CD4-positive, alpha-beta T cell (primary cell): ENCODE measurements at regions not wholly inside any gene's neighbourhood (a gene's known extent, or its start where the extent isn't known, plus 50 kb on each side); places are given as distances from the start of the nearest gene placed in this dataset.

Experiments
- ATAC-seq: fragments of 200-7000 bp; cut with Tn5 transposase; one replicate; pipeline ENCODE4 v1.10.0; 2022; ENCODE audit warnings: mild to moderate bottlenecking; ENCODE audit not compliant: poor library complexity
- CTCF ChIA-PET: fragments of 350-600 bp; sonication (Branson Sonifier 250); formaldehyde crosslinking; loops from one replicate; lab custom pipeline; 2021; ENCODE audit warnings: antibody characterized with exemption, inconsistent platforms; lab: Charles Lee
- POLR2A ChIA-PET: fragments of 350-600 bp; sonication (Branson Sonifier 250); formaldehyde crosslinking; loops from one replicate; lab custom pipeline; 2021; ENCODE audit warnings: antibody characterized with exemption, inconsistent platforms; lab: Charles Lee
- DNase-seq, 14 experiments: peaks; one replicate each; pipeline ENCODE4 v3.0.0-alpha.2; 2013 to 2020; ENCODE audit warnings: mixed read lengths in 2 of 14
- H3K27ac ChIP-seq, 2 donors: one replicate each; pipeline versions ENCODE4 v1.5.1 to v1.7.0; 2013; ENCODE audit warnings: low read length in 2 of 2, low read depth in 1 of 2, mild to moderate bottlenecking in 1 of 2
- H3K27me3 ChIP-seq, 2 experiments: 1 replicate in 1 of 2; 2 replicates in 1 of 2; pipeline versions ENCODE4 v1.6.1 to v1.7.0; 2013; ENCODE audit warnings: low read length in 2 of 2, control low read depth in 1 of 2, mild to moderate bottlenecking in 1 of 2, moderate library complexity in 1 of 2; ENCODE audit not compliant: insufficient read depth in 2 of 2, control insufficient read depth in 1 of 2
- H3K36me3 ChIP-seq: one replicate; pipeline ENCODE4 v1.6.1; 2013; ENCODE audit warnings: low read length, control low read depth; ENCODE audit not compliant: insufficient read depth
- H3K4me1 ChIP-seq: one replicate; pipeline ENCODE4 v1.6.1; 2013; ENCODE audit warnings: low read length, control low read depth; ENCODE audit not compliant: insufficient read depth
- H3K4me3 ChIP-seq: one replicate; pipeline ENCODE4 v1.5.1; 2013; ENCODE audit warnings: mild to moderate bottlenecking, low read length, moderate library complexity
- H3K9me3 ChIP-seq, 2 experiments: 1 replicate in 1 of 2; 2 replicates in 1 of 2; pipeline versions ENCODE4 v1.6.1 to v1.7.0; 2013; ENCODE audit warnings: low read length in 2 of 2, mild to moderate bottlenecking in 2 of 2, control low read depth in 1 of 2, moderate library complexity in 1 of 2; ENCODE audit not compliant: control insufficient read depth in 1 of 2, insufficient read depth in 1 of 2
- H3K27ac Mint-ChIP-seq: one replicate; pipeline ENCODE4 v1.8.0; 2020; ENCODE audit warnings: mixed read lengths
- H3K27me3 Mint-ChIP-seq: one replicate; pipeline ENCODE4 v1.8.0; 2021; ENCODE audit warnings: mixed read lengths
- H3K36me3 Mint-ChIP-seq: one replicate; pipeline ENCODE4 v1.8.0; 2021; ENCODE audit warnings: low read depth, mixed read lengths
- H3K4me1 Mint-ChIP-seq: one replicate; pipeline ENCODE4 v1.8.0; 2021; ENCODE audit warnings: low read depth, mixed read lengths
- H3K4me3 Mint-ChIP-seq: one replicate; pipeline ENCODE4 v1.8.0; 2020; ENCODE audit warnings: mild to moderate bottlenecking, mixed read lengths
- H3K9me3 Mint-ChIP-seq: one replicate; pipeline ENCODE4 v1.8.0; 2020; ENCODE audit warnings: mixed read lengths
- CTCF ChIP-seq: fragments of 200-600 bp; IDR thresholded peaks from one replicate; pipeline ENCODE4 v1.8.0; 2022; ENCODE audit warnings: antibody characterized with exemption, mild to moderate bottlenecking
- intact Hi-C, 2 experiments: fragments of 100-400 bp; cut with DNase I in 1 of 2; cut with micrococcal nuclease in 1 of 2; formaldehyde crosslinking; loops; one replicate each; pipeline versions ENCODE4 v1.15.1 to v1.9.0; 2023 to 2025; cut with DNase I, micrococcal nuclease

GRCh38 chr5:4699592-4699991, 440.5 kb upstream of the ADAMTS16 start:
- intact Hi-C loops = no loop called here
- Mint-ChIP-seq H3K36me3 (no peaks in the 10 kb centered on the region), H3K9me3 (peaks cover 8% of the 10 kb centered on the region), H3K27me3 (no peaks in the 10 kb centered on the region), H3K4me1 (no peaks in the 10 kb centered on the region), H3K4me3 (no peak overlapping the region), H3K27ac (no peak overlapping the region)
- no peaks in the 10 kb centered on the region for H3K27me3 ChIP-seq
- ATAC-seq (no peak), DNase-seq (no peak)
- ChIA-PET POLR2A (no interaction called here), CTCF (interaction anchor here (1.0 kb wide), 1 partner anchor 9 kb away, joined by 9 read pairs; no protein-coding TSS in a partner anchor)
- no peak for TF ChIP-seq CTCF
- H3K36me3 ChIP-seq = no peaks in the 10 kb centered on the region
- no peaks in the 10 kb centered on the region for H3K4me1 ChIP-seq
- H3K4me3 ChIP-seq = no peak overlapping the region
- H3K27ac ChIP-seq = no peak overlapping the region
- peaks cover 0 to 4% of the 10 kb centered on the region in 2 experiments for H3K9me3 ChIP-seq

- ChIA-PET CTCF (interaction anchor here (1.0 kb wide), 1 partner anchor 9 kb away, joined by 9 read pairs; no protein-coding TSS in a partner anchor), POLR2A (no interaction called here)
- Histone ChIP-seq H3K4me1 (no peaks in the 10 kb centered on the region), H3K27ac (no peak overlapping the region), H3K4me3 (no peak overlapping the region), H3K27me3 (no peaks in the 10 kb centered on the region), H3K9me3 (peaks cover 0 to 4% of the 10 kb centered on the region in 2 experiments), H3K36me3 (no peaks in the 10 kb centered on the region)
- Mint-ChIP-seq H3K27ac (no peak overlapping the region), H3K9me3 (peaks cover 8% of the 10 kb centered on the region), H3K27me3 (no peaks in the 10 kb centered on the region), H3K36me3 (no peaks in the 10 kb centered on the region), H3K4me1 (no peaks in the 10 kb centered on the region), H3K4me3 (no peak overlapping the region)
- no peak for ATAC-seq
- TF ChIP-seq CTCF = no peak
- intact Hi-C loops = no loop called here
- no peak for DNase-seq
Measured at GRCh38 chr5:4700069-4700468, 440.1 kb upstream of the ADAMTS16 start.

GRCh38 chr5:4700871-4701270, 439.3 kb upstream of the ADAMTS16 start:
- intact Hi-C loops = no loop called here
- Mint-ChIP-seq H3K9me3 (peaks cover 8% of the 10 kb centered on the region), H3K27ac (no peak overlapping the region), H3K4me1 (no peaks in the 10 kb centered on the region), H3K4me3 (no peak overlapping the region), H3K27me3 (no peaks in the 10 kb centered on the region), H3K36me3 (no peaks in the 10 kb centered on the region)
- H3K4me3 ChIP-seq = no peak overlapping the region
- H3K4me1 ChIP-seq = no peaks in the 10 kb centered on the region
- H3K9me3 ChIP-seq = peaks cover 0 to 4% of the 10 kb centered on the region in 2 experiments
- H3K27me3 ChIP-seq = no peaks in the 10 kb centered on the region
- TF ChIP-seq CTCF = no peak
- H3K27ac ChIP-seq = no peak overlapping the region
- no peak for DNase-seq
- no peaks in the 10 kb centered on the region for H3K36me3 ChIP-seq
- ChIA-PET POLR2A (no interaction called here), CTCF (interaction anchor here (1.0 kb wide), 1 partner anchor 8 kb away, joined by 9 read pairs; no protein-coding TSS in a partner anchor)
- ATAC-seq = no peak
